ENCODE measurements at regions not wholly inside any gene's neighbourhood (a gene's known extent, or its start where the extent isn't known, plus 50 kb on each side); places are given as distances from the start of the nearest gene placed in this dataset.

- Histone ChIP-seq H3K27me3 (no peaks in the 10 kb centered on the region), H3K27ac (no peak overlapping the region), H3K9me3 (no peaks in the 10 kb centered on the region), H3K4me3 (no peak overlapping the region), H3K4me1 (no peaks in the 10 kb centered on the region), H3K36me3 (no peaks in the 10 kb centered on the region)
- ATAC-seq = peak; percentile 37
- no peak for DNase-seq
- intact Hi-C loops (cut with DNase I) = no loop called here
- no peak for TF ChIP-seq CTCF (IDR thresholded peaks at IDR 0.05)
Measured at GRCh38 chr1:227372726-227373130, 54.4 kb upstream of the CDC42BPA start.

- DNase-seq (no peak), ATAC-seq (no peak)
- H3K4me1 ChIP-seq = no peaks in the 10 kb centered on the region
- H3K27me3 ChIP-seq = no peaks in the 10 kb centered on the region
- no peak for TF ChIP-seq CTCF (IDR thresholded peaks at IDR 0.05)
- H3K36me3 ChIP-seq = no peaks in the 10 kb centered on the region
- no peak overlapping the region for H3K27ac ChIP-seq
- H3K9me3 ChIP-seq = no peaks in the 10 kb centered on the region
- H3K4me3 ChIP-seq = no peak overlapping the region
- intact Hi-C loops (cut with DNase I) = no loop called here
Measured at GRCh38 chr1:227370533-227371254, 52.4 kb upstream of the CDC42BPA start.

- Histone ChIP-seq H3K9me3 (no peaks in the 10 kb centered on the region), H3K27me3 (no peaks in the 10 kb centered on the region)
- ATAC-seq = no peak
Measured at GRCh38 chr1:227369102-227369760, 50.9 kb upstream of the CDC42BPA start.

More at GRCh38 chr1:227369102-227369760, 50.9 kb upstream of the CDC42BPA start:
- intact Hi-C loops (cut with DNase I) = loop anchor here in 1 of 2 donors (10.0 kb wide), 1 partner anchor 56 kb away; no protein-coding TSS in a partner anchor
- DNase-seq = no peak
- Histone ChIP-seq H3K36me3 (no peaks in the 10 kb centered on the region), H3K4me3 (no peak overlapping the region), H3K27ac (no peak overlapping the region), H3K4me1 (no peaks in the 10 kb centered on the region)
- TF ChIP-seq CTCF (IDR thresholded peaks at IDR 0.05) = no peak

Data from left lung (tissue), 4 donors.